RWPE2 (cell line): ENCODE measurements at regions not wholly inside any gene's neighbourhood (a gene's known extent, or its start where the extent isn't known, plus 50 kb on each side); places are given as distances from the start of the nearest gene placed in this dataset.

Experiments used
- ATAC-seq: fragments of 200-7000 bp; cut with Tn5 transposase; 3 replicates; pipeline ENCODE4 v1.9.1; 2021; ENCODE audit warnings: low read depth
- DNase-seq: peaks from one replicate; pipeline ENCODE4 v3.0.0-alpha.2; 2020; ENCODE audit warnings: low spot score
- H3K27ac ChIP-seq: fragments of 450-650 bp; 2 replicates; pipeline ENCODE4 v1.5.1; 2017; ENCODE audit warnings: mild to moderate bottlenecking; ENCODE audit not compliant: poor library complexity, severe bottlenecking
- H3K27me3 ChIP-seq: fragments of 250-450 bp; sonication (Bioruptor Pico); 2 replicates; pipeline ENCODE4 v1.5.1; 2021; ENCODE audit warnings: mild to moderate bottlenecking, moderate library complexity; ENCODE audit not compliant: insufficient read depth, poor library complexity, severe bottlenecking
- H3K36me3 ChIP-seq: fragments of 250-450 bp; sonication (Bioruptor Pico); 2 replicates; pipeline ENCODE4 v1.5.1; 2020; ENCODE audit warnings: low read depth, mild to moderate bottlenecking, moderate library complexity
- H3K4me1 ChIP-seq: fragments of 250-450 bp; sonication (Bioruptor Pico); 2 replicates; pipeline ENCODE4 v1.5.1; 2021; ENCODE audit warnings: mild to moderate bottlenecking, moderate library complexity; ENCODE audit not compliant: insufficient read depth, poor library complexity, severe bottlenecking
- H3K4me3 ChIP-seq: fragments of 250-450 bp; sonication (Bioruptor Pico); 2 replicates; pipeline ENCODE4 v1.5.1; 2021; ENCODE audit warnings: mild to moderate bottlenecking, moderate library complexity; ENCODE audit not compliant: severe bottlenecking
- H3K9me3 ChIP-seq: fragments of 250-450 bp; sonication (Bioruptor Pico); 2 replicates; pipeline ENCODE4 v1.5.1; 2021; ENCODE audit warnings: mild to moderate bottlenecking, moderate library complexity; ENCODE audit not compliant: severe bottlenecking
- TF ChIP-seq, protein P1 (sequence below): fragments of 450-650 bp; IDR thresholded peaks from one replicate; pipeline ENCODE4 v1.5.1; 2017; ENCODE audit warnings: mild to moderate bottlenecking, moderate library complexity; ENCODE audit not compliant: poor library complexity, severe bottlenecking

DNA sequence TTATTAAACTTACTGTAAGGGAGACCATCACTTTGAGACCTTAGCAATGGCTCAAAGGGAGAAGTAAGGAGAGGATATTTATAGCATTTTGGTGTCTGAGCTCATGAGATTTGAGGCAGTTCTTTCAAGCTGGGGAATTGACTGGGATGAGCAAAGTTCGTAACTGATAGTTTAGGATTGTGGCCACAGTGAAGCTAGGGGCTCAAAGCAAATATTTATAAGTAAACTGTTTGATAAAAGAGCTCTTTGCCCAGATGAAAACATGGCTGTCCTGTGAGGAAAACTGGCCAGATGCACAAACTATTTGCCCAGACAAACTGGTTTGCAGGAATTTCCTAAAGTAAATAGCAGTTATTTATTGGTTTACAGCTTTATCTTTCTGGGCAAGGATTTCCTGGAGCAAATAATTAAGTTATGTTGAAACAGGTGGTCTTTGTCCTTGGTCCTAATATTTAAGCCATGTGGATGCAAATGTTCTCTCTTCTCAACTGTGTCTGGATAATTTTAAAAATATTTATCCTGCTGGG lies 59.7 kb upstream of the TMTC4 start:
- TF ChIP-seq, protein P1, sequence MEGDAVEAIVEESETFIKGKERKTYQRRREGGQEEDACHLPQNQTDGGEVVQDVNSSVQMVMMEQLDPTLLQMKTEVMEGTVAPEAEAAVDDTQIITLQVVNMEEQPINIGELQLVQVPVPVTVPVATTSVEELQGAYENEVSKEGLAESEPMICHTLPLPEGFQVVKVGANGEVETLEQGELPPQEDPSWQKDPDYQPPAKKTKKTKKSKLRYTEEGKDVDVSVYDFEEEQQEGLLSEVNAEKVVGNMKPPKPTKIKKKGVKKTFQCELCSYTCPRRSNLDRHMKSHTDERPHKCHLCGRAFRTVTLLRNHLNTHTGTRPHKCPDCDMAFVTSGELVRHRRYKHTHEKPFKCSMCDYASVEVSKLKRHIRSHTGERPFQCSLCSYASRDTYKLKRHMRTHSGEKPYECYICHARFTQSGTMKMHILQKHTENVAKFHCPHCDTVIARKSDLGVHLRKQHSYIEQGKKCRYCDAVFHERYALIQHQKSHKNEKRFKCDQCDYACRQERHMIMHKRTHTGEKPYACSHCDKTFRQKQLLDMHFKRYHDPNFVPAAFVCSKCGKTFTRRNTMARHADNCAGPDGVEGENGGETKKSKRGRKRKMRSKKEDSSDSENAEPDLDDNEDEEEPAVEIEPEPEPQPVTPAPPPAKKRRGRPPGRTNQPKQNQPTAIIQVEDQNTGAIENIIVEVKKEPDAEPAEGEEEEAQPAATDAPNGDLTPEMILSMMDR: no peak
- DNase-seq (no peak), ATAC-seq (no peak)
- Histone ChIP-seq H3K36me3 (no peaks in the 10 kb centered on the region), H3K9me3 (no peaks in the 10 kb centered on the region), H3K27ac (no peak overlapping the region), H3K4me1 (no peaks in the 10 kb centered on the region), H3K4me3 (no peak overlapping the region), H3K27me3 (no peaks in the 10 kb centered on the region)

DNA sequence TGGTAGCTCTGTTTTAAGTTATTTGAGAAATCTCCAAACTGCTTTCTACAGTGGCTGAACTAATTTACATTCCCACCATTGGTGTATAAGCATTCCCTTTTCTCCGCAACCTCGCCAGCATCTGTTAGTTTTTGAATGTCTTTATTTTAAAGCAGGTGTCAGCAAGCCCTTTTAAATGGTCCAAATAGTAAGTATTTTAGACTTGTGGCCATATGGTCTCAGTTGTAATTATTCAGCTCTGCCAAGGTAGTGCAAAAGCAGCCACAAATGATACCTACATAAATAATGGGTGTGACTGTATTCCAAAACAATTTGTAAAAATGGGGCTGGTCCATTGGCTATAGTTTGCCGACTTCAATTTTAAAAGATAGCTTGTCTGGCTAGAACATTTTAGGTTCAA lies 58.7 kb upstream of the TMTC4 start:
- DNase-seq (no peak), ATAC-seq (no peak)
- Histone ChIP-seq H3K36me3 (no peaks in the 10 kb centered on the region), H3K9me3 (no peaks in the 10 kb centered on the region), H3K4me3 (no peak overlapping the region), H3K27me3 (no peaks in the 10 kb centered on the region), H3K27ac (no peak overlapping the region), H3K4me1 (no peaks in the 10 kb centered on the region)
- TF ChIP-seq, protein P1: no peak

DNA sequence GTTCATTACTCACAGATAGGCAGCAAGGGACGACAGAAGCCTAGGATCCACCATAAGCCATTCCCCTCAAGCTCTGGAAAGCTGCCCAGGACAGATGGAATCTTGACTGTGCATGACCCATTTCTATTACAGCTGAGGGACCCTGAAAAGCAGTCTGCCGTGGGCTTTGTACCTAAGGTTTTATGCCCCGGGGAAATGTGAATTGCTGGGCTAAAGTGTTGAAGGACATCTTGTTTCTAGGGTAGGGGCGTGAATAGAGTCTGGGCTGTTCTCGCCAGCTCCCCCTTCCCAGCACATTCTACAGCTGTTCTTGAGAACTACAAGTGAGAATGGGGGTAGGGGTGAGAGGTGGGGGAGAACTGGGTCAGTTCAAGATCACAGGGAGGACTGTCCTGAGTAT lies 53.6 kb upstream of the TMTC4 start:
- H3K36me3 ChIP-seq: no peaks in the 10 kb centered on the region
- TF ChIP-seq, protein P1: no peak
- ATAC-seq (no peak), DNase-seq (no peak)
- H3K4me1 ChIP-seq: no peaks in the 10 kb centered on the region
- H3K27ac ChIP-seq: no peak overlapping the region
- H3K9me3 ChIP-seq: no peaks in the 10 kb centered on the region
- no peaks in the 10 kb centered on the region for H3K27me3 ChIP-seq
- no peak overlapping the region for H3K4me3 ChIP-seq

DNA sequence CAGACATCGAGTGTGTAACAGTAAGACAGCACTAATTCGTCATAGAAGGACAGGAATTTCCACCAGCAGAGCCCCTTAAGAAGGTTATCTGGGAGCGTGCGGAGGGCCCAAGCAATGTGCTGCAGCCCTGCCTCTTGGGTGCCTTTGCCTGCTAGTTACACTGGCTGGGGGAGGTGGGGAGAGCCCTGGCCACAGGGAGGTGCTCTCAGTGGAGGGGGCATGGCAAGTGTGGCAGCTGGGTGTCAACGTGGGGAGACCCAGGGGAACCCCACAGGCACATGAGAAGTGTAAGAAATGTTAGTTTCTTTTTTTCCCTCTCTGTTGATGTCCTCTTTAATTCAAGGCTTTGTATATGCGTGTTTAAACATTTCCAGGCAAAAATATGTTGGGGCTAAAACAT lies 50.9 kb upstream of the TMTC4 start:
- Histone ChIP-seq H3K4me1 (no peaks in the 10 kb centered on the region), H3K9me3 (no peaks in the 10 kb centered on the region), H3K36me3 (no peaks in the 10 kb centered on the region), H3K4me3 (no peak overlapping the region), H3K27me3 (no peaks in the 10 kb centered on the region), H3K27ac (no peak overlapping the region)
- TF ChIP-seq, protein P1: no peak
- DNase-seq (no peak), ATAC-seq (no peak)

DNA sequence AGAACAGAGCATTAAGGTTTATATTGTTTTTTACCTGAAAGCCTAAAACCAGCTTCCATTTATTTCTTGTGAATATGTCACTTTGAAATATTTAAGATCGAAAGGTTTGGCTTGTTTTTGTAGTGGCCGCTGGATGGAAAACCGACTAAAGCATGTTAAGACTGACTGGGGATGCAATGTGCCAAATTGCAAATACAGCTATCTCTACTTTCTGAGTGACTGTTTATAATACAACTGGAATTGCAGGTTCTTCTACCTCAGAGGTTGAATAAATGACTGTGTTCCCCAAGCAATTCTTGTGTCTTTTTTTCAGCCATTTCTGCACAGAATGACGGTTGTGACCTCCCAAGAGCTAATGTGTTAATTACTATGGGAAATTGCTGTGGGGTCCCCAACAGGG lies 50.0 kb upstream of the TMTC4 start:
- H3K4me1 ChIP-seq: no peaks in the 10 kb centered on the region
- TF ChIP-seq, protein P1: no peak
- H3K27ac ChIP-seq: no peak overlapping the region
- no peaks in the 10 kb centered on the region for H3K9me3 ChIP-seq
- no peak overlapping the region for H3K4me3 ChIP-seq
- no peak for DNase-seq
- ATAC-seq: no peak
- H3K27me3 ChIP-seq: no peaks in the 10 kb centered on the region
- no peaks in the 10 kb centered on the region for H3K36me3 ChIP-seq
